ENCODE measurements at regions not wholly inside any gene's neighbourhood (a gene's known extent, or its start where the extent isn't known, plus 50 kb on each side); places are given as distances from the start of the nearest gene placed in this dataset.

- POLR2A ChIA-PET = interaction anchor here (1.1 kb wide), 1 partner anchor 35 kb away, joined by 4 read pairs; no protein-coding TSS in a partner anchor
- TF ChIP-seq, protein P1, sequence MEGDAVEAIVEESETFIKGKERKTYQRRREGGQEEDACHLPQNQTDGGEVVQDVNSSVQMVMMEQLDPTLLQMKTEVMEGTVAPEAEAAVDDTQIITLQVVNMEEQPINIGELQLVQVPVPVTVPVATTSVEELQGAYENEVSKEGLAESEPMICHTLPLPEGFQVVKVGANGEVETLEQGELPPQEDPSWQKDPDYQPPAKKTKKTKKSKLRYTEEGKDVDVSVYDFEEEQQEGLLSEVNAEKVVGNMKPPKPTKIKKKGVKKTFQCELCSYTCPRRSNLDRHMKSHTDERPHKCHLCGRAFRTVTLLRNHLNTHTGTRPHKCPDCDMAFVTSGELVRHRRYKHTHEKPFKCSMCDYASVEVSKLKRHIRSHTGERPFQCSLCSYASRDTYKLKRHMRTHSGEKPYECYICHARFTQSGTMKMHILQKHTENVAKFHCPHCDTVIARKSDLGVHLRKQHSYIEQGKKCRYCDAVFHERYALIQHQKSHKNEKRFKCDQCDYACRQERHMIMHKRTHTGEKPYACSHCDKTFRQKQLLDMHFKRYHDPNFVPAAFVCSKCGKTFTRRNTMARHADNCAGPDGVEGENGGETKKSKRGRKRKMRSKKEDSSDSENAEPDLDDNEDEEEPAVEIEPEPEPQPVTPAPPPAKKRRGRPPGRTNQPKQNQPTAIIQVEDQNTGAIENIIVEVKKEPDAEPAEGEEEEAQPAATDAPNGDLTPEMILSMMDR (IDR thresholded peaks at IDR 0.05; ENCODE audit: unreplicated experiment) = no peak
- DNase-seq (ENCODE audit: unreplicated experiment) = peak; percentile 21
- CTCF ChIA-PET = no interaction called here
- Mint-ChIP-seq H3K9me3 (ENCODE audit: unreplicated experiment) (no peaks in the 10 kb centered on the region), H3K4me1 (ENCODE audit: insufficient read depth, unreplicated experiment) (peaks cover 9% of the 10 kb centered on the region), H3K4me3 (ENCODE audit: unreplicated experiment) (no peak overlapping the region), H3K36me3 (ENCODE audit: insufficient read depth, unreplicated experiment) (no peaks in the 10 kb centered on the region), H3K27ac (ENCODE audit: low read depth, unreplicated experiment) (no peak overlapping the region), H3K27me3 (ENCODE audit: insufficient read depth, unreplicated experiment) (no peaks in the 10 kb centered on the region)
- BruUV-seq (replicated peaks) = no TSS peak
- intact Hi-C loops (cut with micrococcal nuclease) = no loop called here
These were observed 58.8 kb upstream of the FHIP2A start for GRCh38 chr10:114762811-114763210.

GRCh38 chr10:114764656-114765055 is 56.9 kb upstream of the FHIP2A start:
- intact Hi-C loops (cut with micrococcal nuclease) = loop anchor here (5.0 kb wide), 2 partner anchors 52 to 132 kb away; no protein-coding TSS in a partner anchor
- ChIA-PET POLR2A (interaction anchor here (0.7 to 1.2 kb wide), 4 partner anchors 41 to 590 kb away, joined by 3 to 4 read pairs (median 4); partner anchors contain the start of gene CCDC186), CTCF (interaction anchor here (0.6 to 1.4 kb wide), 2 partner anchors 15 to 57 kb away, joined by 3 read pairs; no protein-coding TSS in a partner anchor)
- no peaks in the 10 kb centered on the region for H3K36me3 Mint-ChIP-seq (ENCODE audit: insufficient read depth, unreplicated experiment)
- no peaks in the 10 kb centered on the region for H3K27me3 Mint-ChIP-seq (ENCODE audit: insufficient read depth, unreplicated experiment)
- no peak overlapping the region for H3K4me3 Mint-ChIP-seq (ENCODE audit: unreplicated experiment)
- TF ChIP-seq, protein P1 (IDR thresholded peaks at IDR 0.05; ENCODE audit: unreplicated experiment) = no peak
- no TSS peak for BruUV-seq (replicated peaks)
- DNase-seq (ENCODE audit: unreplicated experiment) = no peak
- no peaks in the 10 kb centered on the region for H3K9me3 Mint-ChIP-seq (ENCODE audit: unreplicated experiment)
- no peak overlapping the region for H3K27ac Mint-ChIP-seq (ENCODE audit: low read depth, unreplicated experiment)
- H3K4me1 Mint-ChIP-seq (ENCODE audit: insufficient read depth, unreplicated experiment) = peaks cover 9% of the 10 kb centered on the region

GRCh38 chr10:114766470-114766869 is 55.1 kb upstream of the FHIP2A start:
- peak overlapping the region; percentile 74 for H3K4me3 Mint-ChIP-seq (ENCODE audit: unreplicated experiment)
- TF ChIP-seq, protein P1 (IDR thresholded peaks at IDR 0.05; ENCODE audit: unreplicated experiment) = no peak
- ChIA-PET POLR2A (interaction anchor here (0.5 to 2.3 kb wide), 9 partner anchors 8 to 192 kb away, joined by 3 to 15 read pairs (median 3); partner anchors contain the start of gene FHIP2A), CTCF (interaction anchor here (0.7 to 2.1 kb wide), 4 partner anchors 8 to 215 kb away, joined by 3 to 4 read pairs (median 4); no protein-coding TSS in a partner anchor)
- no TSS peak for BruUV-seq (replicated peaks)
- DNase-seq (ENCODE audit: unreplicated experiment) = no peak
- H3K27me3 Mint-ChIP-seq (ENCODE audit: insufficient read depth, unreplicated experiment) = no peaks in the 10 kb centered on the region
- intact Hi-C loops (cut with micrococcal nuclease) = loop anchor here (5.0 kb wide), 2 partner anchors 54 to 134 kb away; no protein-coding TSS in a partner anchor
- H3K36me3 Mint-ChIP-seq (ENCODE audit: insufficient read depth, unreplicated experiment) = no peaks in the 10 kb centered on the region
- H3K4me1 Mint-ChIP-seq (ENCODE audit: insufficient read depth, unreplicated experiment) = peaks cover 9% of the 10 kb centered on the region
- no peak overlapping the region for H3K27ac Mint-ChIP-seq (ENCODE audit: low read depth, unreplicated experiment)
- H3K9me3 Mint-ChIP-seq (ENCODE audit: unreplicated experiment) = no peaks in the 10 kb centered on the region

DNA sequence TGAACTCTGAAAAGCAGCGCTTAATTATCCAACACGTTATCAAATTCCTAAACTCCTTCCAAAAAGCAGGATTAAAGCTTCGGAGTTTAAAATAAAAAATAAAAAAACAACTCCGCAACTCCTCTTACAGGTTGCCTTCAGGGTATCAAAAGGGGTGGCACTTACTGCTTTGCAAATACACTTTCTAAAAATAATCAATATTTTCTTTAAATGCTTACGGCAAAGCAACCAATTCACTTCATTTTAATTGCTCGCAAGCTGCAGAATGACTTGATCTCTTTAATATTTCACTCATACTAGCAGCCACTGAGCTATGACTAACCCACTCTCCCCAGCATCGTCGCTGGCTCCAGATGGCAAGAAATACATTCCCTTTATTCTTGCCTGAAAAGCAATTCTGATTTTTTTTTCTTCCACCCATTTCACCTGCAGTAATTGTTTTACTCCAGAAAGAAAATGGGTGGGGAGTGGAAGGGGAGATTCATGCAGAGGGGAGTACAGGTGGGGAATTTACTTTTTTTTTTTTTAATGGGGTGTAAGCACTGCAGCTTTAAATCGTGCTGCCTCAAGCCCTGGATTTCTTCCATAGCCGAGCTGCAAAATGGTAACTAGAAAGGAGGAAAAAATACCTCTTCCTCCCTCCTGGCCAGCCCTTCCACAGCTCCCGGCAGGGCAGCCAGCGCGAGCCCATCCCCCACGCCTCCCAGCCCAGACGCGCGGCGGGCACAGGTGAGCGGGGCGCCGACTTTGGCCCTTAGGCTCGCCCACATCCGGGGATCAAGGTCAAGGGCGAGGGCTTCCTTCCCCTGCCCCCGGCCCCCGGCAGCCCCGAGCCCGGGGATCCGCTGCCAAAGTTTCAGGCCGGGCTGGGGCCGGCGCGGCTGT is 54.2 kb upstream of the FHIP2A start:
- Mint-ChIP-seq H3K4me3 (ENCODE audit: unreplicated experiment) (peak overlapping the region; percentile 74), H3K4me1 (ENCODE audit: insufficient read depth, unreplicated experiment) (peaks cover 9% of the 10 kb centered on the region), H3K36me3 (ENCODE audit: insufficient read depth, unreplicated experiment) (no peaks in the 10 kb centered on the region), H3K27ac (ENCODE audit: low read depth, unreplicated experiment) (no peak overlapping the region), H3K27me3 (ENCODE audit: insufficient read depth, unreplicated experiment) (no peaks in the 10 kb centered on the region), H3K9me3 (ENCODE audit: unreplicated experiment) (no peaks in the 10 kb centered on the region)
- TF ChIP-seq, protein P1 (IDR thresholded peaks at IDR 0.05; ENCODE audit: unreplicated experiment) = no peak
- peak; percentile 52 for DNase-seq (ENCODE audit: unreplicated experiment)
- POLR2A ChIA-PET = interaction anchor here (0.5 to 2.3 kb wide), 15 partner anchors 9 to 191 kb away, joined by 3 to 15 read pairs (median 4); partner anchors contain the start of gene FHIP2A
- CTCF ChIA-PET = interaction anchor here (0.6 to 2.1 kb wide), 9 partner anchors 11 to 296 kb away, joined by 3 to 5 read pairs (median 4); no protein-coding TSS in a partner anchor
- intact Hi-C loops (cut with micrococcal nuclease) = loop anchor here (5.0 kb wide), 2 partner anchors 55 to 135 kb away; no protein-coding TSS in a partner anchor
- TSS peak; percentile 35 for BruUV-seq (replicated peaks)

Data from MCF 10A (cell line).